HG03575 (cell line): ENCODE measurements at regions not wholly inside any gene's neighbourhood (a gene's known extent, or its start where the extent isn't known, plus 50 kb on each side); places are given as distances from the start of the nearest gene placed in this dataset.

ENCODE experiments used
- ATAC-seq: cut with Tn5 transposase; IDR thresholded peaks from one replicate; pipeline ENCODE4 v1.9.1; 2021; ENCODE audit not compliant: unreplicated experiment, insufficient number of reproducible peaks, low FRiP score; ENCODE audit errors: extremely low read depth

DNA sequence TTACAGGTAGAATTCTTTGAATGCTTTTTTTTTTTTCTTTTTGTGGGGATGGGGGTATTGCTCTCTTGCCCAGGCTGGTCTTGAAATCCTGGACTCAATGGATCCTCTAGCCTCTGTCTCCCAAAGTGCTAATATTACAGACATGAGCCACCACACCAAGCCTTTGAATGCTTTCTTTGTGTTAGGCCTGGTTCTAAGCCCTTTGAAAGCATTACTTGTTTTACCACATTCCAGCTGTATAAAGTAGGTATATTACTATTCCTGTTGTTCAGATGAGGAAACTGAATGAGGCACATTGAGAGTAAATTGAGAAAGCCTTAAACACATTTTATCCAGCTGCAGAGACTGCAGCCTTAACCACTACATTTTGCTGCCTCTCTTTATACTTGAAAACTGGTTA is 841.8 kb upstream of the ADGRL4 start:
- ATAC-seq = no peak

DNA sequence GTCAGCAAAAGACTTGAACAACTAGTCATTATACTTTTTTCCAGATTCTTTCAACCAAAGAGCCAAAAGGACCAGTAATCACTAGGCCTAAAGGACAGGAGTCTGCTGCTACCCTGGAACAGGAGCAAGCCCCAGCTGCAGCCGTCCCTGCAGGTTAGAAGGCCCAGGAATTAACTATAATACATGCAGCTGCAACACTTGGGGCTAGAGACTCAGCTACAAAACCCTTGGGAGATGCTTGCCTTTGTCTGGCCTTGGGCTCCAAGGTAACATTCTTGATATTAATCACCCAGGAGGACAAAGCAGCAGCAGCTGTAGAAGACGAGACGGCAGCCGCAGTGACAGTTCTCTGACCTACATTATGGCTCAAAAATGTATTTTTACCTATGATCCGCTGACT is 841.2 kb upstream of the ADGRL4 start:
- ATAC-seq = no peak

DNA sequence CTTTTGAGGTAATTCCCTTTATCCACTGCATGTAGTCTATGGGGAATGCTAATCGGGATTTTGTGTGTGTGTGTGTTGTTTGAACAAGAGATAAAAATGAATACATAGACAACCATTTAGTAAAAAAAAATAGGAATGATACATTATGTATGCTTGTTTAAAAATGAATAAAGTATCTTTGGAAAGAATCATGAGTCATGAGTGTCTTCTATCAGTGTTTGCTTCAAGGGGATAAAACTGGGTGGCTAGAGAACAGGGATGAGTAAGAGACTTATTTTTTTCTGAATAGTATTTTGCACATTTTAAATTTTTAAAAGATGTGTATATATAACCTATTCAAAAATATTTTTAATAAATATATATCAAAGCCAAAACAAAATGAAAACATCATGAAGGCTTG is 839.4 kb upstream of the ADGRL4 start:
- no peak for ATAC-seq

DNA sequence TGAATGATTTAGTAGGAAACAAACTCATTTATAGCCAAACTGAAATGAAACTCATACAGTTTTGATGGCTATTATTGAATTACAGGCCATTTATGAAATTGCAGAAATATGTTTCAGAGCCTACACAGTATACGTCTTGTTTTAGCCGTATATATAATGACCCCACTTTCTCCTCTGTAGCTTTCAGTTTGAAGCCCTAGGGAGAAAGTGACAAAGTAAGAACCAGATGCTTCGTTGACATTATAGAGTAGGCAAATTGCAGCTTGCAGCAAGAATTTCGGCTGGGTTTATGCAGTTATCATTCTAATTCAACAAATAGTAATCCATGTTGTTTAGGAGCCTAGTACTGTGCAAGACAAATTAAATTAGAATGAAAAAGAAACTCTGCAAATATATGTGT is 836.3 kb upstream of the ADGRL4 start:
- no peak for ATAC-seq

DNA sequence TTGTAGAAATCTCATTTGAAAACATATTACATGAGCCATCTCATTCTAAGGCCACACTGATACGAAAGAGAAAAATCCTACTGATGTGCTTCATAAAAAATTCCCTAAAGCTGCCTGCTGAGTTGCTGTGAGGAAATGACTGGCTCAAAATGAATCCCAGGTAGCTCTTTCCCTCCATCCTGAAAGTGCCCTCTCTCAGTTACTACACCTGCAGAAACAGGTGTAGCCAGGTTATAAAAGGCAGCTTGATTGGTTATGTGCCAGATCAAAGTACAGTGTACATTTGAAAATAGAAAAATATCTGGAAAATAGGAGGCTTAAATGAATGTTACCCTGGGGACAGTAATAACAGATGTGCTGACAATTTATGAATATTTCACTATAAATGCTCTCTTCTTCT is 833.4 kb upstream of the ADGRL4 start:
- ATAC-seq = no peak

DNA sequence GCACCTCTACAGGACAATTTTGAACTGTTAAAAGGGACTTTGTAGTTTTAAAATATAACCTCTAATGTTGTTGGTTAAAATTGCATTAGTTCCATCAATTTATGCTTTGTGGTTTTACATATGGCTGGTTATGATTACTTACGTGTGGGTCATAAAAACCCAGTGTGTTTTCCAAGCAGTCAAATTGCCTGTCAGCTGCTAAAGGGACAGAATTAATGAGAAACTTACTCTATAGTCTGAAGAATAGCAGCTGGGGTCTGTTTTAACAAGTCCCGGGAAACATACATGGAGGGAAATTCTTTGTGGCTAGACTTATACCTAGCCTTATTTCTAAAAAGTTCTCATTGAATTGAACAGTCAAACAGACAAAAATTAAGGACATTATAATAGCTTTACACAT is 820.9 kb upstream of the ADGRL4 start:
- ATAC-seq = no peak

DNA sequence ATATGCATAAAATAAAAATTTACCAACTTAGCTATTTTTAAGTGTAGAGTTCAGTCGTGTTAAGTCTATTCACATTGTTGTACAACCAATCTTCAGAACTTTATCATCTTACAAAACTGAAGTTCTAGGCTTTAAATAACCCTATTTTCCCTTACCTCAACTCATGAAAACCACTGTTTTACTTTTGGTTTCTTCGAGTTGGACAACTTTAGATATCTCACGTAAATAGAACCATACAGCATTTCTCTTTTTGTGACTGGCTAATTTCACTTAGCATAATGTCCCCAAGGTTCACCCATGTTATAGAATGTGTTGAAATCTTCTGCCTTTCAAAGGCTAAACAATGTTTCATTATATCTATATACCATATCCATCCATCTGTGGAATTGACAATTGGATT is 819.0 kb upstream of the ADGRL4 start:
- ATAC-seq = no peak

DNA sequence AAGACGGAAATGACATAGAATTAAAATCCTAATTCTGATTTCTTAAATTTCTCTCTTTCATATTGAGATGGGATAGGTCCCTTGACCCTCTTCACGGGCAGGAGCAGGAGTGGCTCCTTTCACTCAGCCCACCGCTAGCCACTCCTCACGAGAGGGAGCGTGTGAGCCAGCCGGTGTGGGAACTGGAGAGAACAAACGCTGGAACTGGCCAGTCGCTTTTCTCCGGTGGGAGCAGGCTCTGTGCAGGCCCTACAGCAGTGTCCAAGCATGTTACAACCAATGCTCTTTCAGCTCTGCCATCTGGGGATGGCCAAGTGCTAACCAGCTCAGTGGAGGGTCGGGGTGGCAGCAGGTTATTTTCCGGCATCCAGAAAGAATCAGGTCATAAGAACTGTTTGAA is 815.5 kb upstream of the ADGRL4 start:
- no peak for ATAC-seq

DNA sequence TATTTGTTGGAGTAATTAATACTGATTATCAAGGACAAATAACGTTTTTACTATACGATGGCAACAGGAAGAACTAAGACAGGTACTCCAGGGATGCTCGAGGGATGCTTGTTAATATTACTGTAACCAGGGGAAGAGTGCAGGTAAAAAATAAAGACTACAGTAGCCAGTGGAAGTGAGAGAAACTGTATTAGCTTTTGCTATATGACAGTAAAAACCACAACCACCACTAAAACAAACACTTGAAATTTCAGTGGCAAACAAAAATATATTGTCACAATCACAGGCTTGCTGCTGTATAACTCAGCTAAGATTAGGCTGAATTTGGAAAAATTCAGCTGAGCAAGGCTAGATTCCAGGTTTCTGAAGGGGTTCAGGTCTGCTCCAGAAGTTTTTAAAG is 812.6 kb upstream of the ADGRL4 start:
- ATAC-seq = no peak

DNA sequence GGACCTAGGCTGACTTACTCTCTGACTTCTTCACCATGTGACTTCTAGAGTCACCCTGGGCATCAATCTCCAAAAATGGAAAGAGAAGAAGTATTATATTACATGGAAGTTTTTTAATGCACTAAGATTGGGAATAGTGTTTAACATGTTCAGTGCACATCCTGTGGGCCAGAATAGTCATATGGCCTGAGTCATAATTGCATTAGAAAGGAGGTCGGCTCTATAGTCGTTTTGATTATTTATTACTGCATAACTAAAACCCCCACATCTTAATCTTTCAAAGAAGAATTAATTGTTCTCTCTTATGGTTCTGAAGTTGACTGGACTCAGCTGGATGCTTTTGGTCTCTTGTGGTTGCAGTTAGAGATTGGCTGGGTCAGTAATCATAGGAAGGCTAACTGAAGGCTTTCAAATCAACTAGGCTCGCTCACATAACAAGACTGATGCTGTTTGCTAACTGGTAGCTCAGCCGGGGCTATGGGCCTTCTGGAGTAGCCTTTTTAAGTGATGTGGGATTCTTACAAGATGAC is 810.6 kb upstream of the ADGRL4 start:
- ATAC-seq = no peak

DNA sequence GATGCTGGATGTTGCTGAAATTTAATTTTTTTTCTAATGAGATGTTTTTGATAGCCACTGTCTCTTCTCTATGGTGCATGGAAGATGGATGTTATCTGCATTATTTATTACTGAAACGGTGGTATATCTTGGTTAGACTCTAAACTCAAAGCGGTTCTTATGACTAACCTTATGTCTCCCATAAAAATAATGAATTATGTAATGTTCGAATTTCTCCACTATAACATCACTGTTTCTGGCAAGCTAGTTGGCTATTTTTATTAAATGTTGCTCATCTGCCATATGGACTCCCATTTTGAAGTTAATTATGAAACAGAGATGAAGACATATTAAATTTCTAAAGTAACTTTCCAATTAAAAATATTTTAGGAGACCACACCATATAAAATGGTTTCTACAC is 808.6 kb upstream of the ADGRL4 start:
- no peak for ATAC-seq

DNA sequence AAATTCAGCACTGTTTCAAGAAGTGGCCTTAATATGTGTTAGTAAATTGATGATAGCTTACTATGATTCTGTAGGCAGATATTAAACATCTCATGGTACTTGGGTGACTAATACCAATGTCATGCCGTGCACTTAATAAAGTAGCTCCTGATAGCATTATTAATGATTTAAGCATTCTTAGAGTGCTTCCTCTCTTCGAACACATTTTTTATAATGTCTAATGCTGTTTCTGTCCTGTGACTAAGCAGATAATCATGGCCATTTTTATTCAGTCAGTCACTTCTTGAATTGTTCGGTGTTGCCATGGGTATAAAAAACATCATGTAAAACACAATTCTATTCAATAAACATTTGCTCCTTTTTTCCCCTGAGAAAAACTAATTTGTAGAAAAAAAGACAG is 804.6 kb upstream of the ADGRL4 start:
- ATAC-seq = no peak

DNA sequence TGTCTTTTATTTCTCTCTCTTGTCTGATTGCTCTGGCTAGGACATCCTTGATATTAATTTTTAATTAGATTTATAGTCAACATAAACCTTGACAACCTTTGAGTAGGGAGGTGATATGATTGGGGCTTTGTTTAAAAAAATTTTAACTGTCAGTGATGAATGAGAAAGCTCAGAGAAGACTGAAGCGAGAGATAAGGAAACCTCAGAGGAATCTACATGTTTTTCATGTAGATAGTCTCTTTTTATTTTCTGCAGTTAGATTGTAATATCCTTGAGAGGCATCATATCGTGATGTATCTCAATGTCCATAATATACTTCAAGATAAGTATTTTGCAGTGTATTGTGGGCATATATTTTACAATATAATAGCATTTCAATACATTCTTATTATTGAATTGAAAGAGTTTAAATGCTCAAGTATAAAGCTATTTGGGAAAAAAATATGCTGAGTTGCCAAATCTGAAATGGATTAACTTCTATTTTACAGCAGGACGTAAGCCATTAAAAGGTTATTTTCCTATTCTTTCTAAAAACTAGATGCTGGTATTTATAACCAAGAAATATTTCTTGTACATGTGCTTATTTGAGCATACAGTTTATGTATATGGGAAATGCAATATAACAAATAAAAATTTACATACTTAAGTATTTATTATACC is 802.4 kb upstream of the ADGRL4 start:
- ATAC-seq = no peak

DNA sequence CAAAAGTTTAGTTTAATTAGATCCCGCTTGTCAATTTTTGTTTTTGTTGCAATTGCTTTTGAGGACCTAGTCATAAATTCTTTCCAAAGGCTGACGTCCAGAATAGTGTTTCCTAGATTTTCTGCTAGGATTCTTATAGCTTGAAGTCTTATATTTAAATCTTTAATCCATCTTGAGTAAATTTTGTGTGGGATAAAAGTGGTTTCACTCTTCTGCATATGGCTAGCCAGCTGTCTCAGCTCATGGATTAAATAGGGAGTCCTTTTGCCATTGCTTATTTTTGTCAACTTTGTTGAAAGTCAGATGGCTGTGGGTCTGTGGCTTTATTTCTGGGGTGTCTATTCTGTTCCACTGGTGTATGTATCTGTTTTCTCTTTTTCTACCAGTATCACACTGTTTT is 801.3 kb upstream of the ADGRL4 start:
- ATAC-seq = no peak

DNA sequence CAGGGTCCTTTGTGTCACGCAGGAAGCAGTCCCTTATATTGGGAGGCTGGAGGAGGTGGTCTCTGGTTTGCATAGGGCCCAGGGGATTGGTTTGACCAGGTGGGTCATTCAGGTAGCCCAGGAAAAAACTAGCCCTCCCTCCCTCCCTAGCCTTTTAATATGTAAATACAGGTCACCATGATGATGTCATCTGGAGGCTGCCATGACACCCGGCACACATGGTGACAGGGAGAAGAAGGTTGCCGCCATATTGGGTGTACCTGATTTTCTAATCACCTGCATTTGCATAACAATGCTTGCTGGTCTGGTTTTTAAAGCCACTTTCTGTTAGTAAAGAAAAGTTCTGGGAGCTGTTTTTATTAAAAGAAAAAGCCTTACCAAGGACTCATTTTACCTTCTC is 791.0 kb upstream of the ADGRL4 start:
- ATAC-seq = no peak

DNA sequence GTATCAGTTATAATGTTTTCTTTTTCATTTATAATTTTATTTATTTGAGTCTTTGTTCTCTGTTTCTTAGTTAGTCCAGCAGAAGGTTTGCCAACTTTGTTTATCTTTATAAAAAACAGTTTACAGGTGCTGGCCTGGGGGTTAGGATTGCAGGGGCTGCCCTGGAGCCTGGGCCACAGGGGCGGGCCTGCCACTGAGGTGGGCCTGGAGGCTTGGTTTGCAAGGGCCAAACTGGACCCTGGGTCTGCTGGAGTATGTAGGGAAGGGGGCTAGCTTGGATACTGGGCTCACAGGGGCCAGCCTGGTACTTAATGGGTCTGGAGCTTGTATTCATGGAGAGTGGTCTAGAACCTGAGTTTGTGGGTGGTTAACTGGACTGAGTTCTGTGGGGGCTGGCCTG is 789.9 kb upstream of the ADGRL4 start:
- no peak for ATAC-seq

DNA sequence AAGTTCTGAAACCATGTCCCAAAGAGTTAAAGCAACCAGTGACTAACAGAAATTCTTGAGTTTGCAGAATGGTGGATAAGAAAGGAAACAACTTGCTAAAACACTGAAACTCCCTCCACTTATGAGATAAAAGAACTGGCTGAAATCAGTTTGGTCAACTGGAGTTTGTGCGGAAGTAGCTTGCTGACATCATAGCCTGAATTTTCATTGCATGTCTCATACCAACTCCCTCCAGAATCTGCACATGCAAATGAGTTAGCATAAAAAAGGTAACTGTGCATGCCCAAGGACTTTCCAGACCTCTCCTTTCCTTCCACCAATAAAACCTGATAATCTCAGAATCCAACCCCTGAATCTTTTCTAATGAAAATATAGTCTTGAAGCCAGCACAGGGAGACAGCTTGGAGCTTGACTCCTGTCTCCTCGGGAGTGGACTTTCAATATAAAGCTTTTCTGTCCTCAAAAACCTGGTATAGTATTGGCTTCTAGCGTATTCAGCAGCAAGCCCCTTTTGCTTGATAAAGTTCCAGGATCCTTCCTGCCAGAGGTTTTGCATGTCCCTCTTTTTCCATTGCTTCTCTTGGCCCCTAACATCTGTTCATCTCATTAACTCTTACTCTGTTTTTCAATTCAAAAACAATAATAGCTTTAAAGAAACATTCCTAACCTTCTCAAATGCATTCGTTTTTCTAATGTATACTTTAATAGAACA is 785.8 kb upstream of the ADGRL4 start:
- no peak for ATAC-seq

DNA sequence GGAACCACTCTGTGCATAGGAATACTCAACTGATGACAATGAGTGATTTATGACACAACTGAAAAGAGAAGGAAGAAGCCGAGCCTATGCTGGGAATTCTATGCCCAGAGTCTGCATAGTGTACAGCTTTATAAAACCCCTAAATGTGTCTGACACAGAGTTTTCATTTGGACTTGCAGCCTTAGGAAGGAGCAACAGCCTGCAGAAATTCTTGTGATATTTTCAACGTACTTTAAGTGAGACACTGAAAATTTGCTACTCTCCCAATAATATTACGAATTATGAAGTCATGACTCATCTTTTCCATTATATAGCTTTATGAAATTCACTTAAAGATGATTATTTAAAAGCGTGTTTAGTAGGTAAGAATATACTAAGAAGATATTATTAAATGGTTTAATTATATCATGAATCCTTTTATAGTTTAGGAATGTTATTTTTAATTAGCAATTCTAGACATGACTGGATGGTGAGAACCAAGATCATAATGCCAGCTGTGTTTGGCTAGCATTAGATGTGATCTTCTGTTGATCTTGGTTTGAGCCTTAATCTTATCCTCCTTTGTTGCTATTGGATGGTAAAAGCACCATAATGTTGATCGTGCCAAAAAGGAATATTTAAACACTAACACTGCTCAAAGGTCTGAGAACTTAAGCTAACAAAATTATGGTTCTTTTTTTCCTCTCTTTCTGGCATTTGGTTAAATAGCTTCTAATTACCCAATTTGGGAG is 785.1 kb upstream of the ADGRL4 start:
- ATAC-seq = no peak

DNA sequence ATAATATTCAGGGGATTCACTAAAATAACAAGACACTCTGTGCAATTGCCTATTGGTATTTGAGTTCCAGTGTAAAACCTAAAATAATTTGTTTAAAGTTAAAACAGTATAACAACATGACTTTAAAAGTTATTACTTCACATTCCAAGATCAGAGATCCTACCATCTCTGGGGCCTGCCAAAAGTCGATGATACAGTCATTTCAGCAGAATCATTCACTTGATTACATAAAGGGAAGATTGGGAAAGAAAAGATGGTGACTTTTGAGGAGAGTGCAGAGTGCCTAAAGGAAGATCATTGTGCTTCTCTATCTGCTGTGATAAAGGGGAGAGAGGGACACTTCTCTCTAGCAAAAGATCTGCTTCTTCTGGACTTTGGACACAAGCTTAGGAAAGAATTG is 784.4 kb upstream of the ADGRL4 start:
- ATAC-seq = no peak

DNA sequence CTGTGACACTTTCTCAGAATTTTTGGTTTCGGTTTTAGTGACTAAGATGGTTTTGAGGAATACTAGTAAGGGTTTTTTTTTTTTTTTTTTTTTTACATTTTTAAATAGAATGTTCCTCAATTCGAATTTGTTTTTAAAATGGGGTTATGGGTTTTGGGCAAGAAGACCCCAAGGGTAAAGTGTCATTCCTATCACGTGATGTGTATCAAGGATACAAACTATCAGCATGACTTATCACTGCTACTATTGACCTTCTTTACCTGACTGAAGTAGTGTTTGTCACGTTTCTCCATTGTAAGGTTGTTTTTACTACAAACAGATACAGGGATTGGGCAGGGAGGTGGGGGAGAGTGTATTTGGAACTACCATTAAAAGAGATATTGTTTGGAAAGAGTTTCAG is 781.1 kb upstream of the ADGRL4 start:
- ATAC-seq = no peak
